T-helper 9 cell (primary cell): ENCODE measurements at regions not wholly inside any gene's neighbourhood (a gene's known extent, or its start where the extent isn't known, plus 50 kb on each side); places are given as distances from the start of the nearest gene placed in this dataset.

Experiments used
- DNase-seq: peaks from one replicate; pipeline ENCODE4 v3.0.0-alpha.2; 2020

DNA sequence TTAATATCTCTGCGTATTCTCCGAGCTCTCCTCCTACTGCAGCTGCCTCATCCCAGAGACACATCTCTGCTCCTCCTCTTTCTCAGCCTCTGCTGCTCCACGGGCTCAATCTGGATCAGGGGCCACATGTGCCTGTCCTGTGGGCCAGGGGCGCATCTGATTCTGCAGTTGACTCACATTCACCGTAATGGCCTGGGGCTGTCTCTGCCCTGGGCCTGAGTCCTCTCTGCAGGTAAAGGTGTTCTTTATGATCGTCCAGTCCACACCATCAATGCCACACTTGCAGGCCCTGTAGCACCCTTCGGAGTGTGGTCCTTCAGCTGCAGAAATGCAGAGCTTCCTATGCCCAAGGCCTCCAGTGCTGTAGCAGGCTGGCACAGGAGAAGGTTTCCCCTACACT lies 154.5 kb downstream of the OAT start:
- DNase-seq = no peak

DNA sequence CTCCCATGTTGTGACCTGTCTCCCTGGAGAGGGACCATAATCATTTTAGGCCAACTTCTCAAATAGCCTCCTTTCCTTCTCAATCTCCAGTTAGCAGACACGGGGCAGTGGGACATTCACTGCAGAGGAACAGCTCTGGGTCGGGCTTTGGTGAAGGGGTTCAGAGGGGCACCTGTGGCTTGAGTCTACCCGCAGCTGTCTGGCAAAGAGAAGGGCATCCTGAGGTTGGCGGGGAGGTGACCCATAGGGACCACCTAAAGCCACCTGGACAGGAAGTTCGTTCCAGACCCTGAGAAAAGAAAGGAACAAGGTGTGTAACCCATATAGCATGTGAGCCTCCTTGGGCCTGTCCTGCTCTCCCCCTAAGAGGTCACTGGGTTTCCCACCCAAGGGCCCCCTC lies 155.0 kb downstream of the OAT start:
- DNase-seq = no peak

DNA sequence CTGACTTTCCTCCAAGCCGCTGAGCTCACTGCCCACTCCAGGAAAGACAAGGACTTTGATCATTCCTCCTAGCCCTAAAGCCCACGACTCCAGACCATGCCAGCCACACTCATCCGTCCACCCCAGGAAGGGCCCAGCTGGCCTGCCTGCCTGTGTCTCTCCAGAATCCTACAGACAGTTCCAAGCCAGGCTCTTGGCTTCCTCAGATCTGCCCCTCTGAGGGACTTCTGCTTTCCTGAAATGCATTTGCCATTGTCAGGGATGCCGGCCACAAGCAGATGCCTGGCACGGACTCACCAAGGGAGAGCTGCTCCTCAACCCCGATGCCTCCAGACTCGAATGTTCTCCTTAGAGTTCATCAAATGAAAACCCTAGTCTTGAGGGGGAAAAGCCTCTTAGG lies 155.8 kb downstream of the OAT start:
- DNase-seq = no peak

DNA sequence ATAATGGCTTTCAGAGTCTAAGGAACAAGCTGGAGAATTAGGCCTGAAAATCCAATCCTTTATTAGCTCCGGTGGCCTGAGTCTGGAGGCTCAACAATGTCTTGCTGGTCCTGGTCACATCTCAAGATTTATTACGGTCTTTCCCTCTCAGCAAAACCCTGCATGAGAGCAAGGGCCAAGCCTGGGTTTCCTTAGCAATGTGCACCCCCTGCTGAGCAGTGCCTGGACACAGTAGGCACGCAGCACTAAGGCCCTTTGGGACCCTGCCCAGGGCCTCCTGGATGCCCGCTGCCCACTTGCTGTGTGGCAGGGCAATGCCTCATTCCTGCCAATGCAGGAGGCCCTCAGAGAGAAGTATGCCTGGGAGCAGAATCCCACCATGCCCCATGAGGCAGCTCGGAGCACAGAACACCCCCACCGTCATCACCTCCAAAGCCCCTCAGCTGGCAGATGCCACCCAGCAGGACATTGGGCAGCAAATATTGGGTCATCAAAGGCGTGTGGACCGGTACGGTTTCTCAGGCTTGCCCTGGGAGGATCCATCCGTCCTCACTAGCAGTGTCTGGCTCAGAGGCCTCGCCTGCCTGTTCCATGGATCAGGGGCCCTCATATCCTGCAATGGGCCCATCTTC lies 156.4 kb downstream of the OAT start:
- DNase-seq = no peak

DNA sequence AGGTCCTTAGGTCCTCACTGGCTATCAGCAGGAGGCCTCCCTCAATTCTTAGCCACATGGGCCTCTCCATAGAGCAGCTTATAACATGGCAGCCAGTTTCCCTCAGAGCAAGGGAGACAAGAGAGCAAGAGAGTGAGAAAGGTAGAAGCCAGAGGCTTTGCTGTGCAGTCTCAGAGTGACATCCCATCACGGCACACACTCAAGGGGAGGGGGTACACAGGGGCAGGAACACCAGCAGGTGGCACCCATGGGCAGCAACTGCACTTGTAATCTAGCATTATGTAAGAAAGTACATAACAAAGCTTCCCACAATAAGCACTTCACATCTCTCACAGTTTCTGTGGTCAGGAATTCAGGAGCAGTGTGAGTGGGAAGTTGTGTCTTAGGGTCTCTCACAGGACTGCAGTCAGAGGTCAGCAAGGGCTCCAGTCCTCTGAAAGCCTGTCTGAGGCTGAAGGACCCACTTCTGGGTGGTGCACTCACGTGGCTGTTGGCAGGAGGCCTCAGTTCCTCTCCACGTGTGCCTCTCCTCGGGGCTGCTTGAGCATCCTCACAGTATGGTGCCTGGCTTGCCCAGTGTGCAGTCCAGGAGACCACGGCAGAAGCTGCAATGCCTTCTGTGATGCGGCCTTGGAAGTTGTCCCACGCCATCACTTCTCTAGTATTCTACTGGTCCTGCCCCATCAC lies 159.4 kb downstream of the OAT start:
- no peak for DNase-seq

DNA sequence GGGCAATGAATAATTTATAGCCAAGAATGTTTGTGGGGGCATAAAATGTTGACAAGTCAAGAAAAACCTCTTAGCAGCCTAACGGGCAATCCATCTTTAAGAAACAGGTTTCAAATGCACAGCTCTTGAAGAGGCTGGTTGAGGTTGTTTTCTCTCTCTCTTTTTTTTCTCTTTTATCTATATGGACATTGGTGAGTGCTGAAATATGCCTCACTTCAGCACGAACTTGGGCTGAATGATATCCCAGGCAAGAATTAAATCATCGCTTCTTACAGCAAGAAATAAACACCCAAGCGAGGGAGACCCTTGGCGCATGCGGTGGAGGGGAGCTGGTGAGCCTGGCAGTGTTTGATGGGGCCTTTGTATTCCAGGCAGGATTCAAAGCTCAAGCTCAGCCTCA lies 160.9 kb downstream of the OAT start:
- no peak for DNase-seq

DNA sequence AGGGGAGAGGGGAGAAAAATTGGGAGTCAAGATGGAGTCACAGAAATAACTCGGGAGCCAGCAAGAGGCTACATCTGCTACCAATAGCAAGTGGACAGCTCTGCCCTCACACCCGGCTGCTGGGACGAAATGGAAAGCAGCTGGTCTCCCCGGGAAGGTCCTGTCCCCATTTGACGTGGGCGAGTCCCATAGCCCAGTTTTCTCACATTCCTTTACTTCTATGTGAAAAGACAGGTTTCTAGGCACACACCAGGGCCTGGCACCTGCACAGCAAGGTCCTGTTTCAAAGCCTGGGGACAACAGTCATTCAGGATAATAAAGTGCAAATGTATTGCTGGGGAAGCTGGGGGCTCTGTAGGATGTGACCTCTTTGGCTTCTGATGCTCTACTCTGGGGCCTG lies 162.6 kb downstream of the OAT start:
- DNase-seq = no peak

DNA sequence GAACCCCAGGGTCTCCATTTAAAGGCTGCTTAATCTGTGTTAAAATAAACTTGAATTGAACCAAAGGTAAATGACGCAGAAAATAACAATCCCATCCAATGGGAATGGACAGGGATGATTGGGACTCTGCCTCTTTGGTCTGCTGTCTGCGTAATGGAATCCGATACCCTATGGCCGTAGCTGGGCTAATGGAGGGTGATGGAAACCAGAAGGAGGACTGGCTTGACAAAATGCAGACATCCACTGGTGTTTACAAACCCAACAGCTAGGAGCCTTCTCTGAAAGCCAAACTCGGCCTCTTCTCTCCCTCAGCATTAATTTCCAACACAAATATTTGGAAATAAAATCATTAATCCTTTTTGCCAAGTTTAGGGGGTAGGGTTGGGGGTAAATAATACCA lies 162.2 kb upstream of the CHST15 start:
- no peak for DNase-seq

DNA sequence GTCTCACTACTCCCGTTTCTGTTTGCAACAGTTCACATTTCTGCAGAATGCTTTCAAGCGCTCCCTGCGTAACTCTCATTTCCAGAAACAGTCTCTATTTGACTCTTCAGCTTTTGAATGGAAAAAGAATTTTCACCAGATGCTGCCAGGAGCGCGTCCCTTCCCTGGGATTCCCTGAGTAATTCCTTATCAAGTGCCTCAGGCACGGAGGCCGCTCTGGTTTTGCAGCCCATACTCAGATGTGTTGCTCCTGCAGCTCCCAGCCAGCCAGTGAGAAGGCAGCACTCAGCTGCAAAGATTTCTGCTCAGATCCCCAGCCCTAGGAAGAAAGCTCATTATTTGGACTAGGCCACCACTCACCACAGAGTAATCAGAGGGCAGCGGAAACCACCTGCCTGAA lies 161.1 kb upstream of the CHST15 start:
- DNase-seq = no peak

DNA sequence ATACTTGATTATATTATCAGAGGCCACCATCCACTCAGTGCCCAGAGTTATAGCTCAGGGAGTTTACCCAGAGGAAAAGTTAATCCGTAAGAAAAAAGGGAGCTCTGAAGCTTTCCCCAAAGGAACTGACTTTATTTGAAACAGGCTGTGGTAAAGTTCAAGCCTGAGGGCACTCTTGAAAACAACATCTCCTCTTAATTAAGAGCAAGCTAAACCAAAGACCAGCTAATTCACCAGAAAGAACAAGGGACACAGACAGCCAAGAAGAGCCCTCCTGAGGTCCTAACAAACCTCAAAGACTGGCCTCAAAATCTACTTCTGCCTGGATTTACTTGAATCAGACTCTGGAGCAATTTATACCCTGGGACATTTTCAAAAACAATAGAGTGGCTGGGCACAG lies 159.6 kb upstream of the CHST15 start:
- DNase-seq = no peak

DNA sequence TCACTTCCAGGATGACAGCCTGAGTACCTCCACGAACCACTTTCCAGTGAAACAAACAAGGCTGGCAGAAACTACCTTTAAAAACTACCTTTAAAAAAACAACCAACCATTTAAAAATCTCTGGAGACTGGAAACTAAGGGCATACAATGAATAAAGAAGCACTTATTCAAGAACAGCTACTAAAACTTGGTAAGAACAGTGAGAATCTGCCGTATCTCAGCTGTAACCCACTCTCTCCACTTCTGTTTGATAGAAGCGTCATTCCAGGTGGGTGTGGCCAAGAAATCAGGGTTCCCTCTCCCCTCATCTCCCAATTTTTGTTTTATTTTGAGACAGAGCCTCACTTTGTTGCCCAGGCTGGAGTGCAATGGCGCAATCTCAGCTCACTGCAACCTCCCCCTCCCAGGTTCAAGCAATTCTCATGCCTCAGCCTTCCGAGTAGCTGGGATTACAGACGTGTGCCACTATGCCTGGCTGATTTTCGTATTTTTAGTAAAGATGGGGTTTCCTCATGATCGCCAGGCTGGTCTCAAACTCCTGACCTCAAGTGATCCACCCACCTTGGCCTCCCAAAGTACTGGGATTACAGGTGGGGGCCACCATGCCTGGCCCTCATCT lies 158.8 kb upstream of the CHST15 start:
- DNase-seq = no peak

DNA sequence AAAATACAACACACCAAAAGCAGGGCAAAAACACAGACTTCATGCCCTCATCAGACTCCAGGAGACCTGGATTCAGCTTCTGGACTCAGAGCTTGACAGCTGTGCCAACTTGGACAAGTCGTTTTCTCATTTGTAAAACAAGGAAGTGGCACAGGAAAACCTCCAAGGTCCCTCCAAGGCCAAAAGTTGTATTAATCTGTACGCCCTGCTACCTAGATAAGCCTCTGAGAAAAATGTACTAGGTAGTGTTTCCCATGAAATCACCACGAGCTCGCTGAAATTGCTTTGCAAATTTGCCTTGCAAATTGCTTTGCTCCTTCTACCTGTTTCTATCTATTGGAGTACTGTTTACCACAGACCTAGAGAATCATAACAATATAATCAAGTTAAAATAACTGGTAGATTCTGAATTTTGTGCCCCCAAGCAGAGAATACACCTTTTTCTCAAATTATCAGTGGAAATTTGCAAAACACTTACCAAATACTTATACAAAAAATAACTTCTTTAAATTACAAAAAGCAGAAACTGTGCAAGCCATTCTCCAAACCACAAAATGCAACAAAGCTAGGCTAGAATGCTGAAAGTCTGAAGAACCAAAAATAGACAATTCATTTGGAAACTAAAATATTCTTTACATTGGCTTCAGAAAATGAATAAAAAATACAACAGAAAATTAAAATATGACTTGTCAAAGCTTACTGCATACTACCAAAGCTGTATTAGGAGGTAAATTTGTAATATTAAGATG lies 158.1 kb upstream of the CHST15 start:
- no peak for DNase-seq

DNA sequence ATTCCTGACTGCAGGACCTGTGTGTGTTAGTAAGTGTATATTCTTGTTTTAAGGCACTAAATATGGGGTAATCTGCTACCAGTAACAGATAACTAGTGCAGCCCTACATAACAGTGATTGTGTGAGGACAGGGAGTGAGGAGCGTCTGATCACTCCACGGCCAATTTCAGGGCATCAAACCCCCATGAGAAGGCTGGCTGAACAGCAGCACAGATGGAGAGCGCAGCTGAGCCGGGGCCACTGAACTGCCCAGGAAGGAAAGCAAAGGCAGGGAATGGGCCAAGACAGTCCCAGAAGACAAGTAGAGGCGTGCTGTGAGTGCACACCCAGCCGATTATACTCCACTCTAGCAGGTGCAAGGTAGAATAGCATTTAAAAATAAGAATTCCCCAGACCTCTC lies 157.1 kb upstream of the CHST15 start:
- no peak for DNase-seq

DNA sequence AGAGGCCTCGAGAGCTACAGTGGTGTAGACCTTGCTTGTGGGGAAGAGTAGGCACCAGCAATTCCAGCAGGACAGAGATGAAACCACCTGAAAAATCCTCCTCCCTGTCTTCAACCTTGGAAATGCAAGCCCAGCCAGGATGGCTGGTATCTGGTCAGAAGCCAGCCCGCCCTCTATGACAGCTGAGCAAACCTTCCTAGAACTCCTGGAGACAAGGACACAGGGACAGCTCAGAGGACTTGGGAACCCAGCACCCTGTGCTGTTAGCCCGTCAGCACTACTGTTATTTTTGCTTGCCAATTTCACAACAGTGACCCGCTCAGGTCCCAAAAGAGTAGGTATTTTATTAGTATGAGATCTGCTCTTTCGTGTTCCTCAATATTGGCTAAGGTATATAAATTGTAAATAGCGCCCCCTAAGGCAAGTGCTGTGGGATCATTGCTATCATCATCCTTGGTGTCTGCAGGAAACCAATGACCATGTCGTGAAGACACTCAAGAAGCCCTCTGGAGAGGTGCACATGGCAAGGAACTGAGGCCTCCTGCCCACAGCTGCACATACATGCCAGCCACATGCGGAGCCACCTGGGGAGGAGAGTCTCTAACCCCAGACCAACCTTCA lies 156.5 kb upstream of the CHST15 start:
- no peak for DNase-seq

DNA sequence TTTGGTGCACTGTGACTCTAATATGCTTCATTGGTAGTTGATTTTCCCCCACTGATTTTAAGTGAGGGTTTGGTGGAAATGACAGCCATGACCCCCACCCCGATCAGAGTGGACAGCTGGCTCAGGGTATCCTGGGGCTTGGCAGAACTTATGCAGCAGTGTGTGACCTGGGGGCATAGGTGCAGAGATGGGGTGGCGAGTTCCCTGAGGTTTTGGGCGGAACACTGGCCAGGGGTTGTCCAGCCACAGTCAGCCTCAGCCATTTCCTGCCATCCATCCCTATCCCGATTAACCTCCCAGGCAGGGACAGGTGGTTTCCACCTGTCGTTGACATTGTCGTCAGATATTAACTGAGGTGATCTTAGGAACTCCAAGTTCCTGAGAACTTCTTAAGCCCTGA lies 155.8 kb upstream of the CHST15 start:
- no peak for DNase-seq

DNA sequence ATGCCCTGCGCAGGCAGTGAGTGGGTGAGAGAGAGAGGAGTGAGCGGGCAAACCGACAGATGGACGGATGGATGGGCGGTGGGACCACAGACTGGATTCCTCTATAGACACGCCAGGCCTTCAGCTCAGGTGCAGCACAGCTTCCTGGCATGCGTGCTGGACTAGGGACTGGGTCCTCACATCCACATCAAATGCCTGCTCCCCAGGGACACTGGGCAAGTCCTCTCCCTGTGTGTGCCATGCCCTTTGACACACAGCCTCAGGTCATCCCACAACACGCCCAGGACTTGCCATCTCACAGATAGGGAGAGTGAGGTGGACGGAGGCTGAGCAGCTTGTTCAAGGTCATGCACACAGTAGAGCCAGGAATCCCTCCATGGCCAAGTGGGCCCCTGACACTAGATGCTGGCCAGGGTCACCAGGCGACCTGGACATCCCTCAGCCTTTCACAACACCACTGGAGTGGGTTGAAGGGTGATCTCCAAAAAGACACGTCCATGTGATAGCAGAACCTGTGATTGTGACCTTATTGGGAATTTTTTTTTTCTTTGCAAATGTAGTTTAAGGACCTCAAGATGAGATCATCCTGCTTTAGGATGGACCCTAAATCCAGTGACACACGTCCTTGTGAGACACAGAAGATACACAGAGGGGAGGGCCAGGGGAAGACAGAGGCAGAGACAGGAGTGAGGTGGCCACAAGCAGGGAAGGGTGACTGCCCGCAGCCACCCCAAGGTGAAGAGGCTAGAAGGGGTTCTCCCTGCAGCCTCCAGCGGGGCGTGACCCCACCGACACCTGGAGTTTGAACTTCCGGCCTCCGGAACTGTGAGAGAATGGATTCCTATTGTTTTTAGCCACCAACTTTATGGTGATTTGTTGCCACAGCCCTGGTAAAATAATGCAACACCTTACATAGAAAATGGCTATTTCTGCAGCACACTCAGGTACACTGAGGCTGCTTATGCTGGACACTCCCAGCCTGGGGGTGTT lies 155.0 kb upstream of the CHST15 start:
- no peak for DNase-seq

DNA sequence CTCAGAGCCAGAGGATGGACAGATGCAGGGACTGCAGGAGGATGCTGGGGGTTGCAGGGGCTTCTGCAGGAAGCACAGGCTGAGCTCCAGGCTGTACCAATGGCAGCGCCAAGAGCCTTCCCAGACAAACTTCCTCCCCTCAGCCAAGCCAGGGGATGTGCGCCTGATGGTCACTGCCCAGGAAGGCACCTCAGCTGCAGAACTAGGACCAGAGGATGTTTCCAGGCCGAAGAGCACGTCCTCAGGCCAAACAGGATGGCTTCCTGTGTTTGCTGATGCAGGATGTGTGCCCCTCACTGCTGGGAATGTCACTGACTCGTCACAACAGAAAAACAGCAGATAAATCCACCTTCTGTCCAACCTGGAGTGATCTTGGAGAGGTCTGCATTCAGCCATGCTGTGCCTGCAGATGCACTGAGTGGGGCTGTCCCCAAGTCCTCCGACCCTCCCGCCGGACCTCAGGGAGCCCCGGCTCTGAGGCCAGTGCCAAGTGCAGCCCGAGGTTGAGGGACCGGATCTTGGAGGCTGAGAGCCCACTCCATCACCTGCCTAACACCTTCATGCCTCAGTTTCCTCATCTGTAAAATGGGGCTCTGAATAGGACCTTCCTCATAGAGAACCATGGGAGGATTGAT lies 152.5 kb upstream of the CHST15 start:
- no peak for DNase-seq

DNA sequence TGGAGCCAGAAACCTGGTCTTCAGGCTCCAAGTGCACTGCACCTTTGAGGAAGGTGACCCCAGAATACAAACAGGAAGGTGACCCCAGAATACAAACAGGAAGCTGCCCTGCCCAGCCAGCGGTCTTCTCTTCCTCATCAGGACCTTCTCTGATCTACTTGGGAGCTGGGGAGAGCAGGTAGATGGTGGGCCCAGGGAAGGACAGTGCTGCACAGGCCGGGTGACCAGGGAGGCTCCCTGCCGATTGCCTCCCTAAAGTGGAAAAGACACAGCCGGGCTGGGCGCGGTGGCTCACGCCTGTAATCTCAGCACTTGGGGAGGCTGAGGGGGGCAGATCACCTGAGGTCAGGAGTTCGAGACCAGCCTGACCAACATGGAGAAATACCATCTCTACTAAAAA lies 151.8 kb upstream of the CHST15 start:
- no peak for DNase-seq

DNA sequence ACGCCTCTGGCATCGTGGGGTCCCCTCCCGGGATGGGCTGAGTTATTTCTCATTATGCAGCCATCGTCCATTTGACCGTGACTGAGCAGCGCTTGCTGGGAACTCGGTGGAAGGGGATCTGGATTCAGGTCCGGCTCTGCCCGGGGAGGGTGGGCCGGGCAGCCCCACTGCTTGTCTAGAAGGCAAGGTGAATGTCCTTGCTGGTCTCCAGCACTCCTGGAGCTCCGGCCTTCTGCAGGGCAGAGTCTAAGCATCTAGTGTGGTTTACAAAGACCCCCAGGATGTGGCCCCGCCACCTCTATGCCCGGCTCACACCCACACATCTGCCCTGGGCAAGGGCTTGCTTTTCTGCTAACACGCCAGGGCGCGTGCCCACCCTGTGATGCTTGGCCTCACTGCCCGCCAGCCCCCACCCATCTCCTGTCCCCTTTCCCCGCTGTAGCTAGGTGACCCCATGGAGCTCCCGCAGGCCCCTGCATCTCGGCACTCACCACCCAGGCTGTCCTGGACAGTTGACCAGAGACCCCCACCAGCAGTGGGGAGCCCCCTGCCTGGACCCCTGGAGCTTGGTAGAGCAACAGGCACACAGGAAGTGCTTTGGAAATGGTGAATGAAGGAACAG lies 151.0 kb upstream of the CHST15 start:
- no peak for DNase-seq

DNA sequence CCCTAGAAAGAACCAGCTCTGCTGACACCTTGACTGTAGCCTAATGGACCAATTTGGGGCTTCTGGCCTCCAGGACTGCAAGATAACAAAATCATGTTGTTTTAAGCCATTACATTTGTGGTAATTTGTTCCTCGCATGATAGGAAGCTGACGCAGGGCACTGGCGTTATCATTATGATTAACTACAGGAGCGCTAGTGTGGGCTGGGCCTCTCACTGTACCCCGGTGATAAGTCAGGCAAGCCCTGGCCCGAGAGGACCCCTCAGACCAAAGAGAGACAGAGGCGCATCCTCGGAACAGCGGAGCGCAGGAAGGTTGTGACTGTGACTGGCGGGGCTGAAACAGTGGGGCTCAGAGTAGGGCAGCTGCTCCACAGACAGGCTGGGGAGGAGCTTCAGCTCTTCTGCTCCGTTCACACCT lies 150.3 kb upstream of the CHST15 start:
- DNase-seq = no peak

DNA sequence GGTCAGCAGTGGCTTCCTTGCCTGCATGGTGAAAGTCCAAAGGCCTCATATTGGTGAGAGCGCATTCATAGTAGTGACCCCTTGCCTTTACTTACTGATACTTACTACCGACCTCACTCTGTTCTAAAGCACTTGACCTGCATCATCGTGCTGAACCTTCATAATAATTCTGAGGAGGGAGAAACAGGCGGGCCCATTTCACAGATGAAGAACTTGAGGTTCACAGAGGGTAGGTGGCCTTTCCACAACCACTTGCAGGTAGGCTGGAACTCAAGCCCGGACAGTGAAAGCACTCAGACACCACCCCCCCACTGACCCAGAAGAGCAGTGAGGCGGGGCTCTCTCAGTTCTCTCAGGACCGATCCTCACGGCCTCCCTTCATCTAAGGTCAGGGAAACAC lies 149.4 kb upstream of the CHST15 start:
- DNase-seq = no peak
